ENCODE measurements at regions not wholly inside any gene's neighbourhood (a gene's known extent, or its start where the extent isn't known, plus 50 kb on each side); places are given as distances from the start of the nearest gene placed in this dataset.

GRCh38 chr11:114787126-114787525 lies 108.8 kb downstream of the NXPE2 start:
- TF ChIP-seq EZH2 (IDR thresholded peaks at IDR 0.05; ENCODE audit: low read length) = no peak
- TF ChIP-seq, protein P1, sequence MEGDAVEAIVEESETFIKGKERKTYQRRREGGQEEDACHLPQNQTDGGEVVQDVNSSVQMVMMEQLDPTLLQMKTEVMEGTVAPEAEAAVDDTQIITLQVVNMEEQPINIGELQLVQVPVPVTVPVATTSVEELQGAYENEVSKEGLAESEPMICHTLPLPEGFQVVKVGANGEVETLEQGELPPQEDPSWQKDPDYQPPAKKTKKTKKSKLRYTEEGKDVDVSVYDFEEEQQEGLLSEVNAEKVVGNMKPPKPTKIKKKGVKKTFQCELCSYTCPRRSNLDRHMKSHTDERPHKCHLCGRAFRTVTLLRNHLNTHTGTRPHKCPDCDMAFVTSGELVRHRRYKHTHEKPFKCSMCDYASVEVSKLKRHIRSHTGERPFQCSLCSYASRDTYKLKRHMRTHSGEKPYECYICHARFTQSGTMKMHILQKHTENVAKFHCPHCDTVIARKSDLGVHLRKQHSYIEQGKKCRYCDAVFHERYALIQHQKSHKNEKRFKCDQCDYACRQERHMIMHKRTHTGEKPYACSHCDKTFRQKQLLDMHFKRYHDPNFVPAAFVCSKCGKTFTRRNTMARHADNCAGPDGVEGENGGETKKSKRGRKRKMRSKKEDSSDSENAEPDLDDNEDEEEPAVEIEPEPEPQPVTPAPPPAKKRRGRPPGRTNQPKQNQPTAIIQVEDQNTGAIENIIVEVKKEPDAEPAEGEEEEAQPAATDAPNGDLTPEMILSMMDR (optimal IDR thresholded peaks at IDR 0.05 in 1 of 3, IDR thresholded peaks at IDR 0.05 in 1 of 3, conservative IDR thresholded peaks at IDR 0.05 in 1 of 3; ENCODE audit: extremely low read depth in 1 of 3, insufficient read depth in 2 of 3, low read length in 3 of 3) = no peak

Data from keratinocyte (primary cell).